OCI-LY7 (cell line): ENCODE measurements at regions not wholly inside any gene's neighbourhood (a gene's known extent, or its start where the extent isn't known, plus 50 kb on each side); places are given as distances from the start of the nearest gene placed in this dataset.

Experiments
- CTCF ChIP-seq: fragments of 200-600 bp; sonication (generic); conservative IDR thresholded peaks from 2 replicates; pipeline ENCODE4 v1.5.1; 2014; ENCODE audit warnings: mild to moderate bottlenecking, antibody characterized with exemption, low read length, moderate library complexity, mixed read lengths
- EZH2phosphoT487 ChIP-seq: fragments of 200-600 bp; sonication (generic); IDR thresholded peaks from 2 replicates; pipeline ENCODE4 v1.6.1; 2018; ENCODE audit warnings: low read depth, borderline replicate concordance, mild to moderate bottlenecking, mixed run types, antibody characterized with exemption, low read length, moderate library complexity, mixed read lengths

- TF ChIP-seq CTCF: no peak
- TF ChIP-seq EZH2phosphoT487: no peak
Observed at GRCh38 chr15:77830051-77830468, 197.3 kb upstream of the LINGO1 start.
